ENCODE measurements at regions not wholly inside any gene's neighbourhood (a gene's known extent, or its start where the extent isn't known, plus 50 kb on each side); places are given as distances from the start of the nearest gene placed in this dataset.

GRCh38 chr5:67257500-67257899 is 60.9 kb upstream of the CD180 start:
- H3K9me3 Mint-ChIP-seq, result peaks cover 7% of the 10 kb centered on the region; the same call in 1 of the 2 replicates
- ATAC-seq (no peak), DNase-seq (ENCODE audit: low spot score) (no peak)
- ChIA-PET POLR2A (no interaction called here), CTCF (no interaction called here)
- H3K27me3 Mint-ChIP-seq (ENCODE audit: low read depth), result no peaks in the 10 kb centered on the region
- TF ChIP-seq SP1 (CRISPR knock-in tag; conservative IDR thresholded peaks at IDR 0.05) (no peak), MXD4 (CRISPR knock-in tag; IDR thresholded peaks at IDR 0.05; ENCODE audit: borderline replicate concordance) (no peak), SMAD4 (CRISPR knock-in tag; IDR thresholded peaks at IDR 0.05) (no peak), CDX4 (CRISPR knock-in tag; IDR thresholded peaks at IDR 0.05; ENCODE audit: borderline replicate concordance) (no peak), IRF2 (CRISPR knock-in tag; IDR thresholded peaks at IDR 0.05; ENCODE audit: borderline replicate concordance, low read depth) (no peak), MLX (CRISPR knock-in tag; IDR thresholded peaks at IDR 0.05) (no peak), ZNF425 (CRISPR knock-in tag; conservative IDR thresholded peaks at IDR 0.05) (no peak), ZNF671 (CRISPR knock-in tag; IDR thresholded peaks at IDR 0.05) (no peak), TCF7 (CRISPR knock-in tag; IDR thresholded peaks at IDR 0.05; ENCODE audit: low read depth) (no peak), FOXP1 (CRISPR knock-in tag; IDR thresholded peaks at IDR 0.05; ENCODE audit: borderline replicate concordance) (no peak), ZBTB21 (CRISPR knock-in tag; IDR thresholded peaks at IDR 0.05; ENCODE audit: borderline replicate concordance) (no peak), ERG (CRISPR knock-in tag; IDR thresholded peaks at IDR 0.05) (no peak), CBFB (CRISPR knock-in tag; IDR thresholded peaks at IDR 0.05; ENCODE audit: low read depth) (no peak), E2F5 (CRISPR knock-in tag; IDR thresholded peaks at IDR 0.05) (no peak), SOX15 (CRISPR knock-in tag; IDR thresholded peaks at IDR 0.05) (no peak), ATF2 (CRISPR knock-in tag; IDR thresholded peaks at IDR 0.05; ENCODE audit: borderline replicate concordance, low read depth) (no peak), MAX (CRISPR knock-in tag; IDR thresholded peaks at IDR 0.05) (no peak), OVOL2 (CRISPR knock-in tag; IDR thresholded peaks at IDR 0.05; ENCODE audit: borderline replicate concordance) (no peak)
- TF ChIP-seq, protein P1, sequence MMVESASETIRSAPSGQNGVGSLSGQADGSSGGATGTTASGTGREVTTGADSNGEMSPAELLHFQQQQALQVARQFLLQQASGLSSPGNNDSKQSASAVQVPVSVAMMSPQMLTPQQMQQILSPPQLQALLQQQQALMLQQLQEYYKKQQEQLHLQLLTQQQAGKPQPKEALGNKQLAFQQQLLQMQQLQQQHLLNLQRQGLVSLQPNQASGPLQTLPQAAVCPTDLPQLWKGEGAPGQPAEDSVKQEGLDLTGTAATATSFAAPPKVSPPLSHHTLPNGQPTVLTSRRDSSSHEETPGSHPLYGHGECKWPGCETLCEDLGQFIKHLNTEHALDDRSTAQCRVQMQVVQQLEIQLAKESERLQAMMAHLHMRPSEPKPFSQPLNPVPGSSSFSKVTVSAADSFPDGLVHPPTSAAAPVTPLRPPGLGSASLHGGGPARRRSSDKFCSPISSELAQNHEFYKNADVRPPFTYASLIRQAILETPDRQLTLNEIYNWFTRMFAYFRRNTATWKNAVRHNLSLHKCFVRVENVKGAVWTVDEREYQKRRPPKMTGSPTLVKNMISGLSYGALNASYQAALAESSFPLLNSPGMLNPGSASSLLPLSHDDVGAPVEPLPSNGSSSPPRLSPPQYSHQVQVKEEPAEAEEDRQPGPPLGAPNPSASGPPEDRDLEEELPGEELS (CRISPR knock-in tag; IDR thresholded peaks at IDR 0.05), result no peak
- TF ChIP-seq, protein P2, sequence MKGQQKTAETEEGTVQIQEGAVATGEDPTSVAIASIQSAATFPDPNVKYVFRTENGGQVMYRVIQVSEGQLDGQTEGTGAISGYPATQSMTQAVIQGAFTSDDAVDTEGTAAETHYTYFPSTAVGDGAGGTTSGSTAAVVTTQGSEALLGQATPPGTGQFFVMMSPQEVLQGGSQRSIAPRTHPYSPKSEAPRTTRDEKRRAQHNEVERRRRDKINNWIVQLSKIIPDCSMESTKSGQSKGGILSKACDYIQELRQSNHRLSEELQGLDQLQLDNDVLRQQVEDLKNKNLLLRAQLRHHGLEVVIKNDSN (CRISPR knock-in tag; IDR thresholded peaks at IDR 0.05), result no peak
- H3K36me3 Mint-ChIP-seq, result no peaks in the 10 kb centered on the region
- no peak overlapping the region for H3K27ac Mint-ChIP-seq
- no peak overlapping the region for H3K4me3 Mint-ChIP-seq
- H3K4me1 Mint-ChIP-seq, result 0 out of 2 replicates have a peak, but pooled peaks cover 2% of the 10 kb centered on the region

Measured in WTC11 (cell line).